ENCODE measurements at regions not wholly inside any gene's neighbourhood (a gene's known extent, or its start where the extent isn't known, plus 50 kb on each side); places are given as distances from the start of the nearest gene placed in this dataset.

- Histone ChIP-seq H2AFZ (no peak overlapping the region), H4K20me1 (ENCODE audit: insufficient read depth, poor library complexity, severe bottlenecking) (no peaks in the 10 kb centered on the region), H3K9me2 (replicated peaks; ENCODE audit: insufficient read depth) (no peaks in the 10 kb centered on the region), H3K79me2 (no peaks in the 10 kb centered on the region), H3K27me3 (no peaks in the 10 kb centered on the region), H3K4me1 (ENCODE audit: insufficient read depth) (no peaks in the 10 kb centered on the region), H3K27ac (no peak overlapping the region), H3K4me3 (no peak overlapping the region), H3K9me3 (ENCODE audit: low read depth) (no peaks in the 10 kb centered on the region), H3K36me3 (replicated peaks; ENCODE audit: insufficient read depth, low read depth) (no peaks in the 10 kb centered on the region), H3K4me2 (no peak overlapping the region)
- 74% methylated on average over 4 of the region's 4 CpGs for WGBS (ENCODE audit: low lambda C conversion rate, missing lambda C conversion rate)
- no peak for DNase-seq (ENCODE audit: low spot score)
- TF ChIP-seq EZH2phosphoT487 (IDR thresholded peaks at IDR 0.05; ENCODE audit: low read depth, severe bottlenecking, unreplicated experiment) (no peak), CTCF (IDR thresholded peaks at IDR 0.05; ENCODE audit: poor library complexity) (no peak), EZH2 (IDR thresholded peaks at IDR 0.05; ENCODE audit: borderline replicate concordance) (no peak)
Measured at GRCh38 chr3:103393395-103394186, 958.8 kb downstream of the ZPLD1 start.

DNA sequence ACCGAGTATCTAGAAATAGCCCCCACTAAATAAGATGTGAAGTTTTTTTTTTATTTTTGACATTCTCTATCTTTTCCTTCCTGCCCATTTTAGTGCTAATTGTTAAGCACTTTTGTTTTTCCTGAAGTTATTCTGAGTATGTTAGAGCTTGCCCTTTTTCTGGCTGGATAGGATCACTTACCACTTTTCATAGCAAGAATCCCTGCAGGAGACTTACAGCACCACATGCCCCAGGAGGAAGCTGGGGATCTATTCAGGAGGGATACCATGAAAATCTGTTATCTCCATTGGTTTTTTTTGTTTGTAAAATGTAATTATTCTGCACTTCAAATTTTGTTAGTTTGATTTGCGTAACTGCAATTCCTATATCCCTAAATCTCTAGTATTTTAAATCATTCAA lies 968.4 kb downstream of the ZPLD1 start:
- Histone ChIP-seq H3K27ac (no peak overlapping the region), H3K4me1 (ENCODE audit: insufficient read depth) (no peaks in the 10 kb centered on the region), H3K9me2 (replicated peaks; ENCODE audit: insufficient read depth) (no peaks in the 10 kb centered on the region), H3K27me3 (no peaks in the 10 kb centered on the region), H4K20me1 (ENCODE audit: insufficient read depth, poor library complexity, severe bottlenecking) (no peaks in the 10 kb centered on the region), H2AFZ (no peak overlapping the region), H3K9me3 (ENCODE audit: low read depth) (no peaks in the 10 kb centered on the region), H3K4me2 (no peak overlapping the region), H3K79me2 (no peaks in the 10 kb centered on the region), H3K36me3 (replicated peaks; ENCODE audit: insufficient read depth, low read depth) (no peaks in the 10 kb centered on the region), H3K4me3 (no peak overlapping the region)
- TF ChIP-seq EZH2phosphoT487 (IDR thresholded peaks at IDR 0.05; ENCODE audit: low read depth, severe bottlenecking, unreplicated experiment) (no peak), EZH2 (IDR thresholded peaks at IDR 0.05; ENCODE audit: borderline replicate concordance) (no peak), CTCF (IDR thresholded peaks at IDR 0.05; ENCODE audit: poor library complexity) (no peak)
- no peak for DNase-seq (ENCODE audit: low spot score)
- 96% methylated on average over 2 of the region's 2 CpGs for WGBS (ENCODE audit: low lambda C conversion rate, missing lambda C conversion rate)

- Histone ChIP-seq H3K79me2 (no peaks in the 10 kb centered on the region), H3K4me2 (no peak overlapping the region), H3K4me3 (no peak overlapping the region), H2AFZ (no peak overlapping the region), H3K9me3 (ENCODE audit: low read depth) (no peaks in the 10 kb centered on the region), H4K20me1 (ENCODE audit: insufficient read depth, poor library complexity, severe bottlenecking) (no peaks in the 10 kb centered on the region), H3K27ac (no peak overlapping the region), H3K36me3 (replicated peaks; ENCODE audit: insufficient read depth, low read depth) (no peaks in the 10 kb centered on the region), H3K27me3 (no peaks in the 10 kb centered on the region), H3K9me2 (replicated peaks; ENCODE audit: insufficient read depth) (no peaks in the 10 kb centered on the region), H3K4me1 (ENCODE audit: insufficient read depth) (no peaks in the 10 kb centered on the region)
- no peak for DNase-seq (ENCODE audit: low spot score)
- WGBS (ENCODE audit: low lambda C conversion rate, missing lambda C conversion rate) = 86% methylated on average over 7 of the region's 7 CpGs
- TF ChIP-seq EZH2 (IDR thresholded peaks at IDR 0.05; ENCODE audit: borderline replicate concordance) (no peak), CTCF (IDR thresholded peaks at IDR 0.05; ENCODE audit: poor library complexity) (no peak), EZH2phosphoT487 (IDR thresholded peaks at IDR 0.05; ENCODE audit: low read depth, severe bottlenecking, unreplicated experiment) (no peak)
Measured at GRCh38 chr3:103406320-103406850, 971.6 kb downstream of the ZPLD1 start.
